HAP-1 (cell line): ENCODE measurements at regions not wholly inside any gene's neighbourhood (a gene's known extent, or its start where the extent isn't known, plus 50 kb on each side); places are given as distances from the start of the nearest gene placed in this dataset.
A peak's percentile ranks its signal among the peaks of the same experiment; 100 is the strongest.

Experiments
- DNase-seq, 2 experiments: peaks; one replicate each; pipeline ENCODE4 v3.0.0-alpha.2; 2016 to 2020; ENCODE audit warnings: low spot score in 2 of 2
- H3K27me3 ChIP-seq: fragments of 250-450 bp; sonication (Bioruptor Pico); 2 replicates; pipeline ENCODE4 v1.5.1; 2020; ENCODE audit warnings: low read depth, mild to moderate bottlenecking, moderate library complexity
- H3K36me3 ChIP-seq: fragments of 250-450 bp; sonication (Bioruptor Pico); replicated peaks from 2 replicates; pipeline ENCODE4 v1.5.1; 2020; ENCODE audit warnings: mild to moderate bottlenecking
- H3K4me1 ChIP-seq: fragments of 250-450 bp; sonication (Bioruptor Pico); 2 replicates; pipeline ENCODE4 v1.5.1; 2020; ENCODE audit warnings: mild to moderate bottlenecking
- H3K4me3 ChIP-seq: fragments of 250-450 bp; sonication (Bioruptor Pico); 2 replicates; pipeline ENCODE4 v1.5.1; 2020; ENCODE audit warnings: mild to moderate bottlenecking, moderate library complexity
- H3K9me3 ChIP-seq: fragments of 250-450 bp; sonication (Bioruptor Pico); 2 replicates; pipeline ENCODE4 v1.5.1; 2020; ENCODE audit warnings: mild to moderate bottlenecking, moderate library complexity
- in situ Hi-C: fragments of 300-500 bp; cut with MboI; formaldehyde crosslinking; loops from 3 replicates; pipeline ENCODE4 v1.14.3; 2020; ENCODE audit warnings: low sequenced_read_pairs, inconsistent platforms, mixed read lengths

GRCh38 chrX:10722851-10723250 lies 102.5 kb upstream of the MID1 start:
- H3K9me3 ChIP-seq: no peaks in the 10 kb centered on the region
- no peaks in the 10 kb centered on the region for H3K27me3 ChIP-seq
- H3K4me1 ChIP-seq: no peaks in the 10 kb centered on the region
- peak; percentile 54 to 82 for DNase-seq
- in situ Hi-C loops: no loop called here
- H3K36me3 ChIP-seq: no peaks in the 10 kb centered on the region
- no peak overlapping the region for H3K4me3 ChIP-seq

- DNase-seq: peak in 1 of 2 experiments; percentile 56
- H3K4me3 ChIP-seq: no peak overlapping the region
- H3K27me3 ChIP-seq: no peaks in the 10 kb centered on the region; the same call in 1 of the 2 replicates
- in situ Hi-C loops: loop anchor here (25.0 kb wide), 1 partner anchor 538 kb away; no protein-coding TSS in a partner anchor
- no peaks in the 10 kb centered on the region for H3K36me3 ChIP-seq
- H3K4me1 ChIP-seq: no peaks in the 10 kb centered on the region
- no peaks in the 10 kb centered on the region for H3K9me3 ChIP-seq
Observed at GRCh38 chrX:10725071-10725470, 104.7 kb upstream of the MID1 start.

GRCh38 chrX:10726647-10727046 lies 106.3 kb upstream of the MID1 start:
- Histone ChIP-seq H3K27me3 (no peaks in the 10 kb centered on the region; the same call in 1 of the 2 replicates), H3K9me3 (no peaks in the 10 kb centered on the region)
- in situ Hi-C loops: loop anchor here (25.0 kb wide), 1 partner anchor 539 kb away; no protein-coding TSS in a partner anchor

GRCh38 chrX:10728806-10729389 lies 108.5 kb upstream of the MID1 start:
- Histone ChIP-seq H3K4me3 (no peak overlapping the region), H3K27me3 (peaks cover 1% of the 10 kb centered on the region; the same call in 1 of the 2 replicates), H3K9me3 (no peaks in the 10 kb centered on the region), H3K36me3 (no peaks in the 10 kb centered on the region), H3K4me1 (no peaks in the 10 kb centered on the region)
- DNase-seq: no peak
- in situ Hi-C loops: loop anchor here (25.0 kb wide), 1 partner anchor 542 kb away; no protein-coding TSS in a partner anchor

More at GRCh38 chrX:10726647-10727046, 106.3 kb upstream of the MID1 start:
- Histone ChIP-seq H3K4me3 (no peak overlapping the region), H3K36me3 (no peaks in the 10 kb centered on the region), H3K4me1 (no peaks in the 10 kb centered on the region)
- DNase-seq: no peak

- Histone ChIP-seq H3K4me1 (no peaks in the 10 kb centered on the region), H3K9me3 (no peaks in the 10 kb centered on the region; the same call in 1 of the 2 replicates), H3K27me3 (no peaks in the 10 kb centered on the region), H3K36me3 (no peaks in the 10 kb centered on the region), H3K4me3 (no peak overlapping the region)
- no peak for DNase-seq
- in situ Hi-C loops: loop anchor here (25.0 kb wide), 1 partner anchor 552 kb away; no protein-coding TSS in a partner anchor
Observed at GRCh38 chrX:10739426-10739825, 119.0 kb upstream of the MID1 start.

- DNase-seq: no peak
- H3K4me3 ChIP-seq: no peak overlapping the region
- H3K36me3 ChIP-seq: no peaks in the 10 kb centered on the region
- no peaks in the 10 kb centered on the region for H3K27me3 ChIP-seq
- in situ Hi-C loops: loop anchor here (25.0 kb wide), 1 partner anchor 554 kb away; no protein-coding TSS in a partner anchor
- no peaks in the 10 kb centered on the region; the same call in 1 of the 2 replicates for H3K9me3 ChIP-seq
- H3K4me1 ChIP-seq: no peaks in the 10 kb centered on the region
Observed at GRCh38 chrX:10741003-10741402, 120.6 kb upstream of the MID1 start.

GRCh38 chrX:10741550-10741949 lies 121.2 kb upstream of the MID1 start:
- in situ Hi-C loops: loop anchor here (25.0 kb wide), 1 partner anchor 554 kb away; no protein-coding TSS in a partner anchor
- Histone ChIP-seq H3K36me3 (no peaks in the 10 kb centered on the region), H3K4me1 (no peaks in the 10 kb centered on the region), H3K9me3 (no peaks in the 10 kb centered on the region; the same call in 1 of the 2 replicates), H3K27me3 (no peaks in the 10 kb centered on the region), H3K4me3 (no peak overlapping the region)
- no peak for DNase-seq

- in situ Hi-C loops: loop anchor here (25.0 kb wide), 1 partner anchor 556 kb away; no protein-coding TSS in a partner anchor
- H3K36me3 ChIP-seq: no peaks in the 10 kb centered on the region
- no peaks in the 10 kb centered on the region; the same call in 1 of the 2 replicates for H3K9me3 ChIP-seq
- DNase-seq: no peak
- no peak overlapping the region for H3K4me3 ChIP-seq
- no peaks in the 10 kb centered on the region for H3K4me1 ChIP-seq
- H3K27me3 ChIP-seq: no peaks in the 10 kb centered on the region
Observed at GRCh38 chrX:10743476-10743875, 123.1 kb upstream of the MID1 start.

- in situ Hi-C loops: loop anchor here (25.0 kb wide), 1 partner anchor 557 kb away; no protein-coding TSS in a partner anchor
- Histone ChIP-seq H3K9me3 (no peaks in the 10 kb centered on the region; the same call in 1 of the 2 replicates), H3K27me3 (no peaks in the 10 kb centered on the region), H3K4me1 (no peaks in the 10 kb centered on the region), H3K36me3 (no peaks in the 10 kb centered on the region), H3K4me3 (no peak overlapping the region)
- no peak for DNase-seq
Observed at GRCh38 chrX:10744007-10744406, 123.6 kb upstream of the MID1 start.

GRCh38 chrX:10747975-10748374 lies 127.6 kb upstream of the MID1 start:
- no peaks in the 10 kb centered on the region for H3K36me3 ChIP-seq
- in situ Hi-C loops: loop anchor here (25.0 kb wide), 1 partner anchor 561 kb away; no protein-coding TSS in a partner anchor

GRCh38 chrX:10749113-10749512 lies 128.7 kb upstream of the MID1 start:
- in situ Hi-C loops: loop anchor here (25.0 kb wide), 1 partner anchor 562 kb away; no protein-coding TSS in a partner anchor
- Histone ChIP-seq H3K27me3 (no peaks in the 10 kb centered on the region), H3K4me1 (no peaks in the 10 kb centered on the region), H3K9me3 (no peaks in the 10 kb centered on the region), H3K4me3 (no peak overlapping the region), H3K36me3 (no peaks in the 10 kb centered on the region)
- DNase-seq: no peak

More at GRCh38 chrX:10747975-10748374, 127.6 kb upstream of the MID1 start:
- Histone ChIP-seq H3K27me3 (no peaks in the 10 kb centered on the region), H3K4me1 (no peaks in the 10 kb centered on the region), H3K4me3 (no peak overlapping the region), H3K9me3 (no peaks in the 10 kb centered on the region)
- DNase-seq: no peak

GRCh38 chrX:10750581-10750980 lies 130.2 kb upstream of the MID1 start:
- 0 out of 2 replicates have a peak, but pooled peaks cover 2% of the 10 kb centered on the region for H3K4me1 ChIP-seq
- H3K27me3 ChIP-seq: no peaks in the 10 kb centered on the region
- no peak for DNase-seq
- H3K9me3 ChIP-seq: no peaks in the 10 kb centered on the region
- in situ Hi-C loops: no loop called here
- H3K36me3 ChIP-seq: no peaks in the 10 kb centered on the region
- no peak overlapping the region for H3K4me3 ChIP-seq

GRCh38 chrX:10753116-10753515 lies 132.7 kb upstream of the MID1 start:
- Histone ChIP-seq H3K4me3 (no peak overlapping the region), H3K4me1 (peaks cover 11% of the 10 kb centered on the region), H3K27me3 (no peaks in the 10 kb centered on the region), H3K9me3 (no peaks in the 10 kb centered on the region), H3K36me3 (no peaks in the 10 kb centered on the region)
- in situ Hi-C loops: no loop called here
- no peak for DNase-seq

GRCh38 chrX:10754445-10754844 lies 134.1 kb upstream of the MID1 start:
- no peaks in the 10 kb centered on the region for H3K36me3 ChIP-seq
- H3K27me3 ChIP-seq: no peaks in the 10 kb centered on the region
- no peak overlapping the region for H3K4me3 ChIP-seq
- no peaks in the 10 kb centered on the region for H3K9me3 ChIP-seq
- DNase-seq: no peak
- peaks cover 11% of the 10 kb centered on the region for H3K4me1 ChIP-seq
- in situ Hi-C loops: no loop called here
